KG1 (cell line): ENCODE measurements at regions not wholly inside any gene's neighbourhood (a gene's known extent, or its start where the extent isn't known, plus 50 kb on each side); places are given as distances from the start of the nearest gene placed in this dataset.

ENCODE experiments used
- DNase-seq: peaks from one replicate; lab custom pipeline; 2025; lab: John Stamatoyannopoulos, UW

GRCh38 chr1:42034426-42034825, 115.7 kb upstream of the HIVEP3 start:
- no peak for DNase-seq

DNA sequence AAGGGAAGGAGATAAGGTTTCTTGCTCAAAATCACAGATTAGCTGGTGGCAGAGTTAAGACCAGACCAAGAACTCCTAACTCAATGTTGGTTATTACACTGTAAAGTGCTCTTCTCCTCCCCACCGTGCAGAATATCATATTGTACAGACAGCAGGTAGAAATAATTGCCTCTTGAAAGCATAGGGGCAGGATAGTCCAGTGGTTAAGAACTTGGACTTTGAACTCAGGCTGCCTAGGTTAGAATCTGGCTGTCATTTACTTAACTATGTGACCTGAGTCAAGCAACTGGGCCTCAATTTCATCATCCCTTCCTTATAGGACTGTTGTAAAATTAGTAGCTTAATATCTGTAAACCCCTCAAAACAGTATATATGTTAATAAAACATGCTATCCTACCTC, 114.9 kb upstream of the HIVEP3 start:
- no peak for DNase-seq

DNA sequence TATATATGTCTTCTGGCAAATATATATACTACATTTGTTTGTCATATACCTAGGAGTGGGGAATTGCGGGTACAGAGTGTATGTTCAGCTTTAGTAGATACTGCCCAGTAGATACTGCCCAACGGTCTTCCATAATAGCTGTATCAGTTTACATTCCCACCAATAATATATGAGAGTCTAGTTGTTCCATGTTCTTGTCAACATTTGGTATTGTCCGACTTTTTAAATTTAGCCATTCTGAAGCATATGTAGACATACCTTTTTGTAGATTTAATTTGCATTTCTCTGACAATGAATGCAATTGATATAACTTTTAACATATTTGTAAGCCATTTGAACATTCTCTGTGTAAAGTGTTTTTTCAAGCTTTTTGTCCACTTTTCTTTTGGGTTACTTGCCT, 99.0 kb upstream of the HIVEP3 start:
- DNase-seq = no peak

DNA sequence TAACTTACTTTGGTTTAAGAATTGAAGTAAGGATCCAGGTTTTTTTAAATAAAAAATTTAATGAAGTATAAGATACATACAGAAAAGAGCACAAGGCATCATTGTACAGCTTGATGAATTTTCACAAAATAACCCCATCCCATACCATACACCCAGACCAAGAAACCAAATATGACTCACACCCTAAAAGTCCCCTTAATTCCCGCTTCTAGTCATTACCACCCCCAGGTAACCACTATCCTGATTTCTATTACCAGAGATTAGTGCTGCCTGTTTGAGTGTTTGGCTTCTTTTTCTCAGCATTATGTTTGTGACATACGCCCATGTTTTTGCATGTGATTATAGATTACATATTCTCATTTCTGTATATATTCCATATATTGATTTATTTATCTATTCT, 98.5 kb upstream of the HIVEP3 start:
- DNase-seq = no peak

- no peak for DNase-seq
Observed at GRCh38 chr1:42014823-42015222, 96.1 kb upstream of the HIVEP3 start.

DNA sequence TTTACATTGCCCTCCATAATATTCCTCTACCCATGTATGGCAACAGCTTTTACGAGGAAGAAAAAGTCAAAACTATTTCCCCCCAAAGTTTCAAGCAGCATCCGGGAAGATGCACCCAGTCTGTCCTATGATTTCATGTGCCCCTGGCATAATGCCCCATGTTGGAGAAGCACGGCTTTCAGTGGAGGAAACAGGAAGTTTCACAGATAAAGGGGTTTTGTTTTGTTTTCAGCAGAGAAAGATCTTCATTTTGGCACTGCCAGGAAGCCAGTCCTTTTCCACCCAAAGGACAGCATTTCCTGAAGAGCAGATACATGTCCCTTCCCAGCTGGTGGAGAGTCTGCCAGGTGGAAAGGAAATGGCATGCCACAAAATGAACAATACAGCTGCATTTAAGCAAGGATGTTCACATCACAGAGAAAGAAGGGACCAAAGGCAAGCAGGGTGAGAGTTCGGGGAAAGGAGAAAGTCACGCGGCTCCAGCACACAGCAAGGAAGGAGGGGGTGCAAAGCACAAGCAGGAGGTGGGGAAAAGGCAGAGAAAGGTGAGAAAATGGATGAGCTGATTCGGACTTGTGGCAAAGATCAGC, 95.3 kb upstream of the HIVEP3 start:
- no peak for DNase-seq

- no peak for DNase-seq
Observed at GRCh38 chr1:42012852-42013251, 94.1 kb upstream of the HIVEP3 start.

DNA sequence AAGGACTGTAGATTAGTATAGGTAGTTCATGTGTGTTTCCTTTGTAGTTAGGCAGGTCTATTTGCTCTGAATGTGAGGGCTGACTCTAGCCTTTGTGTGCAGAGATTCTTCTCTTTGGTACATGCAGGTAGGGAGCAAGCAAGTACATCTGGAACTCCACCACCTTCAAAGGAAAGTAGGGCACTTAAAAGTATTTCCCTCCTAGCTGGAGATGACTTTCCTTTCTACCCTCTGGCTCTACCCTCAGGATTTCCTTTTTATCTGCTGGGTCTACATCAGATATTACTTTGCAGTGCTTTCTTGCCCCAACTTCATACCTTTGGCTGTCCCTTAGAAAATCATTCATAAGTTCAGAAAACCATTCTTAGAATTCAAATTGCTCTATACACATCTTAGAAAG, 91.7 kb upstream of the HIVEP3 start:
- DNase-seq = no peak

DNA sequence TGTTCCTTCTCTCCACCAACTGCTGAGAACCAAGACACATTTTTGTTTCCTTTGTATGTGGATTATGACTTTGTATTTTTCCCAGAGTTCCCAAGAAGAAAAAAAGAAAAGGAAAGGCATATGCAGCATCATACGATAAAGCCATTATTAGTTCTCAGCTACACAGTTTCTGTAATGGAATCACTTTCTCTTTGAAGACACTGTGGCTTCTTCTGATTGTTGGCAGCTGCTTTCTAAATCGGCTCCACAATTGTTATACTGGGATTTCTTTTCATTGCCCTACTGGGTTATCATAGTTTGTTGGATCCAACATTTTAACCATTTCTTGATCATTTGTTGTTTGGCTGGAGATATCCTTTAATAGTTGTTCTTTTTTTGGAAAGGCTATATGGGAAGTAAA, 89.5 kb upstream of the HIVEP3 start:
- no peak for DNase-seq

DNA sequence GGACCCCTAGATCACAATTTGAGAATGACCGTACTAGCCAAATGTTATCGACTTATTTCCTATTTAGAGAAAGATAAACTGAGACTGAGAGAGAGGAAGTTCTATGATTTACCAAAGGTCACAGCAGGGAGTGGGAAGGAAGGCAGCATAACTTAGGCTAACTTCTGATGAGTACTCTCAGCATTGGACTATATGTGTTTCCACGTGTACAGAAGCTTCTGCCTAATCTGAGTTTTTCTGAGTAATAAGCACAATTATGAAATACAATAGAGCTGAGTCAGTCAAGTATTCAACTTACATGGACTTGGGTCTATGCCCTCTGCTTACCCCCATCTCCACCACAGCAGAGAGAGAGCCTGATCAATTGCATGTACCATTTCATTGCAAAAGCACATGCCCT, 88.1 kb upstream of the HIVEP3 start:
- no peak for DNase-seq

DNA sequence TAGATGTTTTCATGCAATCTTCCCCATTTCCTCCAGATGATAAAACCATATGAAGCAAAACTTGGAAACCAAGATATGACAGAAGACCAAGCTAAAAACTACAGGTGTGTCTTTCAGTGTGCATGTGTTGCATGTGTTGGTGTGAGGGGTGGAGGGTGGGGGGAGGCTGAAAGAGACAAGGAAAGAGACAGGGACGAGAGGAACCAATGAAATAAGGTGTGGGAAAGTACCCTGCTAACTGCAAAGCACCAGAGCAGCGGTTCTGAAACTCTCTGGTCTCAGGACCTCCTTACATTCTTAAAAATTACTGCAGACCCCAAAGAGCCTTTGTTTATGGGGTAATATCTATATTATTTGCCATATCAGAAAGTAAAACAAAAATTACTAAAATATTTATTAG, 87.4 kb upstream of the HIVEP3 start:
- DNase-seq = no peak

DNA sequence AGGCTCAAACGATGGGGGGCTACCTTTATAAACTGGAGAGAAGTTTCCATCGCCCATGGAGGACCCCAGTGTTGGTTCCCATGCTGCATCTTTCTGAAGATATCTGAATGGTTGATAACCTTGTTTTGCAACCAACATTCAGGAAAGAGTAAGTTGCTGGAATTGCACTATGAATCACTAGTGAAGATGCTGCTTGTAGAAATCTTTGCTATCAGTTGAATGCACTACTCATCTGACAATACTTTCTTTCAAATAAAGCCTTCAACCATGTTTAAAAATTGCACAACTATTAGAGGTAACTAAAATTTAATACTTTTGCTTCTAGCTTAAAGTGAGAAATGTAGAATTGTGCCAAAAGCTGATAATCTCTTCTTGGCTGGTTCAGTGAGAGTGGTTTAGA, 86.8 kb upstream of the HIVEP3 start:
- no peak for DNase-seq

DNA sequence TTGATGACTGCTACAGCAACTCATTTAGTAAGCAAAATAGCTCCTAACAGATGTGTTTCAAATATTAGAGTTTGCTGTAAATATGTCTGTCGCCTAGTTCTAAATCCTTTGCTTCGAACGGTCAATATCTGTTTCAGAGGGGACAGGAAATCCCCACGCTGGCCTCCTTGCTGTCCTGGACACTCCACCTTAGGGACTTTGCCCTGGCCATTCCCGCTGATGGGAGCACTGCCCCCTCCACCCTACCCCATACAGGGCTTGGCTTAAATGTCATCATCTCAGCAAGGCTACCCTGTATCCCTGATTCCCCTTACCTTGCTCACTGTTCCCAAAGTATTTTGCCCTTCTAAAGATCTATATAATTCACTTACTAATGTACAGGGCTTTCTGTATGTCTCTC, 86.1 kb upstream of the HIVEP3 start:
- DNase-seq = no peak

DNA sequence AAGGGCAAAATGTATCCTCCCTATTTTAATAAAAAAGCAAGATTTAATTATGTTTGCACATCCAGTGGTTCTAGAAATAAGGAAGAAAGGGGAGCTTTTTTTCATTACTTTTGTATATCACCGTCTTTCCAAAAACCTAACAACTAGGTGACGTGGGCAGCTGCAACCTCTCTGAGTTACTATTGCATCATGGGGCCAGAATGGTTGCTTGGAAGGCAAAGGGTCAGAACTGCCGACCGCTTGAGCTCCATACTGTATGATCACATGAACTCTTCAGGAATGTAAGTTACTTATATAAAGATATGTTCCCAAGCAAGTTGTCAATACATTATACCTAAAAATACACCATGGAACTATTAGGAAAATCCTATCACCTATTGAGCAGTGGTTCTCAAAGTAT, 85.6 kb upstream of the HIVEP3 start:
- no peak for DNase-seq

DNA sequence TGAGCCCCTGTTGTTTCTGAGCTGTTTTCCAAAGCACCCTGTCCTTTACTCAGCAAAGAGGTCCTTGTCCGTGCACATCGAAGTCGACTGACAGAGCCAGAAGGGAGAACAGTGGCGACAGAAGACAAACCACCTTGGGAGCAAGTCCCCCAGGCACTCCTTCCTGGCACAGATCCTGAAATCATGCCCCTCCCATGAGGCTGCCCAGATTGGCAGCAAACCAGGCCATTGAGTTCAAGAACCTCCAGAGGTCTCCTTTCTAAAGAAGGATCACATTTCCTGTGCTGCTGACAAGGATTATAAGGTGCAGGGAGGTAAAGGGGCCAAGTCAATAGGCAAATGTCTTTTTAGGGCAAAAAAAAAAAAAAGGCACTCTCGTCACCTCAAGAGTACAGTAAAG, 84.7 kb upstream of the HIVEP3 start:
- DNase-seq = no peak

GRCh38 chr1:42002220-42002619, 83.5 kb upstream of the HIVEP3 start:
- no peak for DNase-seq

DNA sequence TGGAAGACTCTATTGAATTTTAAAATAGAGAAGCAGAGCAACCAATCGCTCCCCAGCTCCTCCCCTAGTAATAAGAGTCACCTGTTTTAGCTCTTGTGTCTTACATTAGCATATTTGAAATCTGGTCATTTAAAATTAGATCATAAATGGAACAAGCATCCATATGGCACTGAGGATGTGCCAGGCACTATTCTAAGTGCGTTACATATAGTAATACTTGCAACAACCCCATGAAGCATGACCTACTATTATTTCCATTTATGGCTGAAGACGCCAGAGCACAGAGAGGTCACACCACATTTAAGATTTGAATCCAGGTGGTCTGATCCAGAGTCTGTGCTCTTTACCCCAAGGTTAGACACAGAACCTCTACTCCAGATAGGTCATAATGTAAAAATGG, 82.0 kb upstream of the HIVEP3 start:
- no peak for DNase-seq

- DNase-seq = no peak
Observed at GRCh38 chr1:41999884-42000283, 81.2 kb upstream of the HIVEP3 start.

GRCh38 chr1:41998250-41998649, 79.5 kb upstream of the HIVEP3 start:
- DNase-seq = no peak

DNA sequence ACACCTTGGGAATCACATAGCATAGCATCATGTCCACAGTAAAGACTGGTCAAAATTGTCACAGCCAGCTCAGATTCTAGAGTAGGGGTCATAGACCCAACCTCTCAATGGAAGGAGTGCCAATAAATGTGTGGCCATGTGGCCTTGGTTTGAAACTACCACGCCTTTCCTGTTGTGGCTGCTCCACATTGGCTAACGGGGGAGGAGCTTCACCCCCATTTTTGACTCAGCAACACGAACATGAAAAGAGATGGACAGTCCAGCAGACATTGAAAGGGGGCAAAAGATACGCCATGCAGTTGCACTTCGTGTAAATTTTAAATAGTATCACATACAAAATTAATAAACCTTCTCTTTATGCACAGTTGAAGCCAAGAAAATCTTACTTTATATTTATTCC, 78.4 kb upstream of the HIVEP3 start:
- no peak for DNase-seq

DNA sequence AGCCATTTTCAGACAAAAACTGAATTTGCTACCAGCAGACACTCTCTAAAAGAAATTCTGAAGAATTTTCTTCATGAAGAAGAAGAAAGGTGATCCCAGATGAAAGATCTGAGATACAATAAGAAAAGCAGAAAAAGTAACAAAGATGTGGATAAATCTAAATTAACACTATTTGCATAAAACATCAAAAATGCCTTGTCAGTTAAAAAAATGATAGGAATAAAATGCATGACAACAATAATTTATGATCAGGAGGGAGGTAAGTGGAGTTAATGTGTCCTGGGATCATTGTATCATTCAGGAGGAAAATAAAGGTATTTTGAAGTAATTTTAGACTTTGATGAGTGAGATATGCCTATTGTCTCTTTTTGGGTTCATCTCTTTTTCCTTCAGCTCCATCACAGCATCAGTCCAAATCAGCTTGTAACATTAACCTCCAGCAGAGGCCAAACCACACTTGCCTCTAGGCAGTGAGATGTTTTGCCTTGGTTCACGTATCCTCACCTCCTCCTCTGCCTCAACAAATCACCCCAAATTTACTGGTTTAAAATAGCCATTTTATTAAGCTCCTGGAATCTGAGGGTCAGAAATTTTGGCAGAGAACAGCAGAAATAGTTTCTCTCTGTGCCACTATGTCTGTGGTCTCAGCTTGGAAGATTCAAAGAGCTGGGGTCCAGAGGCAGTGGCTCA, 76.9 kb upstream of the HIVEP3 start:
- DNase-seq = no peak

DNA sequence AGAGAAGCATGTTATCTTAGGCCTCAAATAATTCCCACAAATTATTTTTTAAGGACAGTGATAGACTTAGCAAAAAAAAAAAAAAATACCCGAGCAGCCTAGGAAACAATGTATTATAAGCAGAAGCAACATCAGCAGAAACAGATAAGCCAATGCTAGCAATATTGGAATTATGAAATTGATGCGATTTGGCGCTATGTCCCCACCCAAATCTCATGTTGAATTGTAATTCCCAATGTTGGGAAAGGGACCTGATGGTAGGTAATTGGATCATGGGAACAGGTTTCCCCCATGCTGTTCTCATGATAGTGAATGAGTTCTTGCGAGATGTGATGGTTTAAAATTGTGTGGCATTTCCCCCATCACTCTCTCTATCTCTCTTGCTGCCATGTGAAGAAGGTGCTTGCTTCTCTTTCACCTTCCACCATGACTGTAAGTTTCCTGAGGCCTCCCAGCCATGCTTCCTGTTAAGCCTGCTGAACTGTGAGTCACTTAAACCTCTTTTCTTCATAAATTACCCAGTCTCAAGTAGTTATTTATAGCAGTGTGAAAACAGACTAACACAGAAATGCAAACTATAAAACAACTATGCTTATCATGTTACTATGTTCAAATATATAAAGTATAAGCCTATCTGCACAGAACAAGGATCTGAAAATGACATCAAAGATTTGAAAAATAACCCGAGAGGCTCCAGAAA, 75.6 kb upstream of the HIVEP3 start:
- DNase-seq = no peak

DNA sequence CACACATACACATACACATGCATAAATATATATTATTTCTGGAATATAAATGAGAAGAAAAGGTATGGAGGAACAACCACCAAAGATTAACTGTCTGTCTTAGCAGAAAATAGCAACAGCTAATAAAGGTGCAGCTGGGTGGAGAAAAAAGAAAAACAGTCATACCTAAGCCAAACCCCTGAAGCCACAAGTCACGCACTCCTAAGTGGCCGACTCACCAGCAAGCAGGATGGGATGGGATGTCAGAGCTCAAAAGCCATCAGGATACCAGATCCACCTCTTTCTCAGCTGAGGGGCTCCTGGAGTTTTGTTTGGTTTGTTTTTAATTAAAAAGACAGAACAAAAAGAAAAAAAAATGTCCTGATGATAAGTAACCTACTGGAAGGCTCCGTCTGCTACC, 64.7 kb upstream of the HIVEP3 start:
- DNase-seq = no peak

DNA sequence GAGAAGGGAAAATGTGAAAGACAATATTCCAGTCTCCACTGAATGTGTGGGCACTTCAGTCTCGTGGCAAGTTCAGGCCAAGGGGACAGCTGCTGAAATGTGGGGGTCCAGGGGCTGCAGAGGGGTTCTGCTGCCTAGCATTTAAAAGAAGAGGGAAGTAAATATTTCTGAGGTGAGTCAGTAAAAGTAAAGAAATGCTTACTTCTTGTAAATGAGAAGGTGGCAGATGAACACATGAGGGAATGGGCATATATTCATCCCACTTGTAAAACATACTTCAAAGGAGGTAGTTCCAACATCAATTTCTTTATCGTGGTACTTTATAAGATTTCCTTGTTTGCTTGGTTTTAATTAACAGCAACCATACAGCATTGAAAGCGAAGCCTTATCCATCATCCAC, 63.1 kb upstream of the HIVEP3 start:
- no peak for DNase-seq
